Skeletal muscle satellite cell (primary cell): ENCODE measurements at regions not wholly inside any gene's neighbourhood (a gene's known extent, or its start where the extent isn't known, plus 50 kb on each side); places are given as distances from the start of the nearest gene placed in this dataset.
A peak's percentile ranks its signal among the peaks of the same experiment; 100 is the strongest.

ENCODE experiments used
- H3K27me3 ChIP-seq: 2 replicates; pipeline ENCODE4 v1.7.0; 2013; ENCODE audit warnings: low read length; ENCODE audit not compliant: control insufficient read depth, insufficient read depth
- H3K36me3 ChIP-seq: 2 replicates; pipeline ENCODE4 v1.7.0; 2013; ENCODE audit warnings: mild to moderate bottlenecking, control low read depth, low read length; ENCODE audit not compliant: insufficient read depth
- H3K4me1 ChIP-seq: 2 replicates; pipeline ENCODE4 v1.7.0; 2013; ENCODE audit warnings: low read length; ENCODE audit not compliant: control insufficient read depth, insufficient read depth
- H3K4me2 ChIP-seq: 2 replicates; pipeline ENCODE4 v1.7.0; 2013; ENCODE audit warnings: mild to moderate bottlenecking, low read length
- H3K4me3 ChIP-seq: 2 replicates; pipeline ENCODE4 v1.7.0; 2013; ENCODE audit warnings: low read length
- H3K9ac ChIP-seq: 2 replicates; pipeline ENCODE4 v1.7.0; 2013; ENCODE audit warnings: mild to moderate bottlenecking, low read depth, low read length, moderate library complexity
- H3K9me3 ChIP-seq: replicated peaks from 2 replicates; pipeline ENCODE4 v1.7.0; 2013; ENCODE audit warnings: mild to moderate bottlenecking, control low read depth, low read length

- H3K9ac ChIP-seq = no peak overlapping the region
- no peak overlapping the region for H3K4me3 ChIP-seq
- no peaks in the 10 kb centered on the region for H3K27me3 ChIP-seq
- H3K4me2 ChIP-seq = no peak overlapping the region
- no peaks in the 10 kb centered on the region for H3K4me1 ChIP-seq
- peaks cover 7% of the 10 kb centered on the region for H3K9me3 ChIP-seq
- H3K36me3 ChIP-seq = no peaks in the 10 kb centered on the region
Measured at GRCh38 chr15:66921319-66921915, 144.0 kb upstream of the SMAD3 start.

- H3K27me3 ChIP-seq = no peaks in the 10 kb centered on the region
- H3K9me3 ChIP-seq = peaks cover 7% of the 10 kb centered on the region
- no peak overlapping the region for H3K4me2 ChIP-seq
- no peaks in the 10 kb centered on the region for H3K36me3 ChIP-seq
- H3K4me3 ChIP-seq = no peak overlapping the region
- H3K9ac ChIP-seq = no peak overlapping the region
- no peaks in the 10 kb centered on the region for H3K4me1 ChIP-seq
Measured at GRCh38 chr15:66922608-66923007, 142.8 kb upstream of the SMAD3 start.

GRCh38 chr15:66923438-66923881 is 141.9 kb upstream of the SMAD3 start:
- Histone ChIP-seq H3K4me1 (no peaks in the 10 kb centered on the region), H3K27me3 (no peaks in the 10 kb centered on the region), H3K36me3 (no peaks in the 10 kb centered on the region), H3K4me2 (no peak overlapping the region), H3K4me3 (no peak overlapping the region), H3K9me3 (peaks cover 3% of the 10 kb centered on the region), H3K9ac (no peak overlapping the region)

GRCh38 chr15:66924889-66925288 is 140.5 kb upstream of the SMAD3 start:
- Histone ChIP-seq H3K4me2 (no peak overlapping the region), H3K4me3 (no peak overlapping the region), H3K27me3 (no peaks in the 10 kb centered on the region), H3K9me3 (peaks cover 3% of the 10 kb centered on the region), H3K36me3 (no peaks in the 10 kb centered on the region), H3K4me1 (no peaks in the 10 kb centered on the region), H3K9ac (no peak overlapping the region)

- H3K4me1 ChIP-seq = no peaks in the 10 kb centered on the region
- no peak overlapping the region for H3K4me3 ChIP-seq
- no peaks in the 10 kb centered on the region for H3K36me3 ChIP-seq
- no peak overlapping the region for H3K9ac ChIP-seq
- peaks cover 3% of the 10 kb centered on the region for H3K9me3 ChIP-seq
- H3K4me2 ChIP-seq = no peak overlapping the region
- no peaks in the 10 kb centered on the region for H3K27me3 ChIP-seq
Measured at GRCh38 chr15:66925721-66926120, 139.7 kb upstream of the SMAD3 start.

GRCh38 chr15:66927201-66928077 is 138.0 kb upstream of the SMAD3 start:
- Histone ChIP-seq H3K4me2 (no peak overlapping the region), H3K4me3 (no peak overlapping the region), H3K4me1 (peaks cover 12% of the 10 kb centered on the region), H3K27me3 (no peaks in the 10 kb centered on the region), H3K9me3 (peaks cover 3% of the 10 kb centered on the region), H3K9ac (no peak overlapping the region), H3K36me3 (no peaks in the 10 kb centered on the region)

- no peak overlapping the region for H3K4me3 ChIP-seq
- peaks cover 16% of the 10 kb centered on the region for H3K4me1 ChIP-seq
- no peaks in the 10 kb centered on the region for H3K9me3 ChIP-seq
- H3K9ac ChIP-seq = no peak overlapping the region
- no peaks in the 10 kb centered on the region for H3K36me3 ChIP-seq
- H3K4me2 ChIP-seq = no peak overlapping the region
- H3K27me3 ChIP-seq = no peaks in the 10 kb centered on the region
Measured at GRCh38 chr15:66928101-66928500, 137.3 kb upstream of the SMAD3 start.

- no peaks in the 10 kb centered on the region for H3K27me3 ChIP-seq
- H3K4me1 ChIP-seq = peaks cover 16% of the 10 kb centered on the region
- no peak overlapping the region for H3K9ac ChIP-seq
Measured at GRCh38 chr15:66928784-66929183, 136.6 kb upstream of the SMAD3 start.

GRCh38 chr15:66929843-66930402 is 135.5 kb upstream of the SMAD3 start:
- Histone ChIP-seq H3K36me3 (no peaks in the 10 kb centered on the region), H3K9me3 (no peaks in the 10 kb centered on the region), H3K9ac (no peak overlapping the region), H3K4me3 (no peak overlapping the region), H3K27me3 (no peaks in the 10 kb centered on the region), H3K4me2 (no peak overlapping the region), H3K4me1 (peaks cover 16% of the 10 kb centered on the region)

More at GRCh38 chr15:66928784-66929183, 136.6 kb upstream of the SMAD3 start:
- no peak overlapping the region for H3K4me2 ChIP-seq
- H3K36me3 ChIP-seq = no peaks in the 10 kb centered on the region
- H3K9me3 ChIP-seq = no peaks in the 10 kb centered on the region
- no peak overlapping the region for H3K4me3 ChIP-seq

GRCh38 chr15:66931768-66932633 is 133.4 kb upstream of the SMAD3 start:
- peak overlapping the region; percentile 25 for H3K4me3 ChIP-seq
- no peaks in the 10 kb centered on the region for H3K36me3 ChIP-seq
- H3K9ac ChIP-seq = no peak overlapping the region
- H3K4me2 ChIP-seq = peak overlapping the region; percentile 73
- H3K27me3 ChIP-seq = no peaks in the 10 kb centered on the region
- no peaks in the 10 kb centered on the region for H3K9me3 ChIP-seq
- peaks cover 24% of the 10 kb centered on the region for H3K4me1 ChIP-seq

- H3K4me2 ChIP-seq = peak overlapping the region; percentile 73
- H3K4me1 ChIP-seq = peaks cover 24% of the 10 kb centered on the region
- H3K4me3 ChIP-seq = peak overlapping the region; percentile 25
- no peaks in the 10 kb centered on the region for H3K36me3 ChIP-seq
- H3K27me3 ChIP-seq = no peaks in the 10 kb centered on the region
- H3K9me3 ChIP-seq = no peaks in the 10 kb centered on the region
- H3K9ac ChIP-seq = no peak overlapping the region
Measured at GRCh38 chr15:66932634-66933024, 132.8 kb upstream of the SMAD3 start.
